Left cardiac atrium (tissue), 4 donors: ENCODE measurements at regions not wholly inside any gene's neighbourhood (a gene's known extent, or its start where the extent isn't known, plus 50 kb on each side); places are given as distances from the start of the nearest gene placed in this dataset.
"Not testable (repeated sequence)": the region's sequence is repeated elsewhere in the genome, so short reads cannot be mapped to it uniquely, and the experiment has no call there.

ENCODE experiments used
- ATAC-seq, 2 donors: fragments of 200-7000 bp; cut with Tn5 transposase; one replicate each; pipeline ENCODE4 v1.9.1; 2020; ENCODE audit warnings: mild to moderate bottlenecking in 2 of 2, moderate library complexity in 2 of 2
- DNase-seq: peaks from one replicate; pipeline ENCODE4 v3.0.0-alpha.2; 2020
- intact Hi-C, 2 donors: fragments of 100-400 bp; cut with DNase I; formaldehyde crosslinking; loops; one replicate each; pipeline versions ENCODE4 v1.14.1 to v1.15.1; 2022 to 2023
- donor health status: DM: no; HTN: yes; CAD: no.
- donor health status: DM: no; HTN: yes; CAD: no; lungs with severe emphysema.
- donor health status: DM: yes; HTN: yes; CAD: no.
- donor health status: Dilated cardiomyopathy.

GRCh38 chr12:76646366-76646765 lies 86.8 kb upstream of the OSBPL8 start:
- DNase-seq, result no peak
- ATAC-seq, result no peak
- intact Hi-C loops, result no loop called here

- DNase-seq, result no peak
- intact Hi-C loops, result no loop called here
- no peak for ATAC-seq
These were observed 89.5 kb upstream of the OSBPL8 start for GRCh38 chr12:76649099-76649498.

GRCh38 chr12:76652402-76652801 lies 92.8 kb upstream of the OSBPL8 start:
- DNase-seq (no peak), ATAC-seq (no peak)
- intact Hi-C loops, result no loop called here

GRCh38 chr12:76653342-76653741 lies 93.8 kb upstream of the OSBPL8 start:
- DNase-seq (no peak), ATAC-seq (no peak)
- intact Hi-C loops, result no loop called here

- intact Hi-C loops, result no loop called here
- ATAC-seq, result no peak
- DNase-seq, result no peak
These were observed 99.2 kb upstream of the ZDHHC17 start for GRCh38 chr12:76664731-76665130.

- intact Hi-C loops, result no loop called here
- ATAC-seq (no peak), DNase-seq (no peak)
These were observed 97.6 kb upstream of the ZDHHC17 start for GRCh38 chr12:76666290-76666835.

- no peak for DNase-seq
- no peak for ATAC-seq
- intact Hi-C loops, result no loop called here
These were observed 93.9 kb upstream of the ZDHHC17 start for GRCh38 chr12:76669981-76670380.

GRCh38 chr12:76670776-76671175 lies 93.1 kb upstream of the ZDHHC17 start:
- intact Hi-C loops, result no loop called here
- DNase-seq (no peak), ATAC-seq (no peak)

- intact Hi-C loops, result no loop called here
- no peak for DNase-seq
- ATAC-seq, result no peak
These were observed 89.1 kb upstream of the ZDHHC17 start for GRCh38 chr12:76674669-76675315.

GRCh38 chr12:76676261-76676660 lies 87.7 kb upstream of the ZDHHC17 start:
- DNase-seq, intact Hi-C loops, ATAC-seq: not testable (repeated sequence)

GRCh38 chr12:76678992-76679391 lies 84.9 kb upstream of the ZDHHC17 start:
- DNase-seq, result no peak
- intact Hi-C loops, result no loop called here
- no peak for ATAC-seq

- DNase-seq, result no peak
- intact Hi-C loops, result no loop called here
- ATAC-seq, result no peak
These were observed 84.1 kb upstream of the ZDHHC17 start for GRCh38 chr12:76679778-76680177.

GRCh38 chr12:76680940-76681339 lies 83.0 kb upstream of the ZDHHC17 start:
- no peak for DNase-seq
- intact Hi-C loops, result no loop called here
- no peak for ATAC-seq

GRCh38 chr12:76685246-76685678 lies 78.7 kb upstream of the ZDHHC17 start:
- intact Hi-C loops, result no loop called here
- ATAC-seq (peak; percentile 79 to 90), DNase-seq (peak; percentile 28)

GRCh38 chr12:76687981-76688380 lies 75.9 kb upstream of the ZDHHC17 start:
- intact Hi-C loops, result no loop called here
- ATAC-seq, result peak in 1 of 2 donors; percentile 23

GRCh38 chr12:76688631-76689030 lies 75.3 kb upstream of the ZDHHC17 start:
- no peak for DNase-seq
- intact Hi-C loops, result no loop called here
- no peak for ATAC-seq

More at GRCh38 chr12:76687981-76688380, 75.9 kb upstream of the ZDHHC17 start:
- no peak for DNase-seq

- intact Hi-C loops, result no loop called here
- DNase-seq (no peak), ATAC-seq (peak; percentile 30 to 70)
These were observed 72.8 kb upstream of the ZDHHC17 start for GRCh38 chr12:76690921-76691700.

GRCh38 chr12:76692846-76693245 lies 71.1 kb upstream of the ZDHHC17 start:
- DNase-seq (no peak), ATAC-seq (no peak)
- intact Hi-C loops, result no loop called here

GRCh38 chr12:76694369-76694768 lies 69.5 kb upstream of the ZDHHC17 start:
- DNase-seq (no peak), ATAC-seq (peak in 1 of 2 donors; percentile 63)
- intact Hi-C loops, result no loop called here

GRCh38 chr12:76696186-76696585 lies 67.7 kb upstream of the ZDHHC17 start:
- intact Hi-C loops, result no loop called here
- ATAC-seq (no peak), DNase-seq (no peak)

- ATAC-seq, result no peak
- DNase-seq, result no peak
- intact Hi-C loops, result no loop called here
These were observed 66.1 kb upstream of the ZDHHC17 start for GRCh38 chr12:76697849-76698248.
